Esophagus squamous epithelium (tissue), 4 donors: ENCODE measurements at regions not wholly inside any gene's neighbourhood (a gene's known extent, or its start where the extent isn't known, plus 50 kb on each side); places are given as distances from the start of the nearest gene placed in this dataset.

Source experiments
- CTCF ChIP-seq, 6 experiments: fragments of 450-650 bp in 4 of 6; fragments of 200-600 bp in 2 of 6; sonication (generic) in 2 of 6; IDR thresholded peaks; one replicate each; pipeline ENCODE4 v1.5.1; 2016 to 2019; ENCODE audit warnings: antibody characterized with exemption in 6 of 6, mild to moderate bottlenecking in 4 of 6, moderate library complexity in 4 of 6
- POLR2A ChIP-seq, 4 donors: fragments of 450-650 bp; IDR thresholded peaks; one replicate each; pipeline ENCODE4 v1.6.1; 2017; ENCODE audit warnings: antibody characterized with exemption in 4 of 4, mild to moderate bottlenecking in 4 of 4, moderate library complexity in 3 of 4

GRCh38 chr5:25006237-25006636 lies 361.5 kb upstream of the CDH10 start:
- TF ChIP-seq CTCF (IDR thresholded peaks at IDR 0.05), result no peak
- no peak for TF ChIP-seq POLR2A (IDR thresholded peaks at IDR 0.05)
